GM06990 (cell line): ENCODE measurements at regions not wholly inside any gene's neighbourhood (a gene's known extent, or its start where the extent isn't known, plus 50 kb on each side); places are given as distances from the start of the nearest gene placed in this dataset.

Source experiments
- DNase-seq: peaks from one replicate; pipeline ENCODE4 v3.0.0-alpha.2; 2011; ENCODE audit not compliant: insufficient read length; ENCODE audit errors: extremely low read depth
- H3K27me3 ChIP-seq: replicated peaks from 2 replicates; pipeline ENCODE4 v1.6.0; 2011; ENCODE audit warnings: low read length; ENCODE audit not compliant: control insufficient read depth, insufficient read depth
- H3K36me3 ChIP-seq: 2 replicates; pipeline ENCODE4 v1.5.1; 2011; ENCODE audit warnings: low read length; ENCODE audit not compliant: control insufficient read depth, insufficient read depth
- H3K4me3 ChIP-seq: replicated peaks from 2 replicates; pipeline ENCODE4 v1.5.1; 2011; ENCODE audit warnings: low read depth, mild to moderate bottlenecking, control low read depth, low read length
- TF ChIP-seq, protein P1 (sequence below): IDR thresholded peaks from 2 replicates; pipeline ENCODE4 v1.5.1; 2011; ENCODE audit warnings: low read length, control low read depth, mild to moderate bottlenecking, inconsistent platforms; ENCODE audit not compliant: insufficient read depth, poor library complexity, severe bottlenecking

DNA sequence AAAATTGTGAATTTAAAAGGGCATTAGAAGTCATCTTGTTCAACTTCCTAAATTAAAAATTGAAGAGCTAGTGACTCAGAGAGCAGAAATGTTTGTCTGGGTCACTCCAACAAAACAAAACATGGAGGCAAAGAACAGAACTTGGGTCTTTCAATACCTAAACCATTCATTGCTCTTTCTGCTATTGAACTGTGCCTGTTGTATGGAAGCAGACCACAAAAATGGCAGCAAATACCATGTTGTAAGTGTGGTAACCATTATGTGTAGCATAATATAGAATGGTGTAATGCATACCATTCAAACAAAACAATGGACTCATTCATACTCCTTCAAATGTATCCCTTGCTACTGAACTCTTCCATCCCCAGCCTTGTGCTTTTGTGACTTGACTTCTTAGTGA, 360.2 kb upstream of the NRG3 start:
- Histone ChIP-seq H3K27me3 (no peaks in the 10 kb centered on the region), H3K36me3 (no peaks in the 10 kb centered on the region), H3K4me3 (no peak overlapping the region)
- no peak for DNase-seq
- TF ChIP-seq, protein P1, sequence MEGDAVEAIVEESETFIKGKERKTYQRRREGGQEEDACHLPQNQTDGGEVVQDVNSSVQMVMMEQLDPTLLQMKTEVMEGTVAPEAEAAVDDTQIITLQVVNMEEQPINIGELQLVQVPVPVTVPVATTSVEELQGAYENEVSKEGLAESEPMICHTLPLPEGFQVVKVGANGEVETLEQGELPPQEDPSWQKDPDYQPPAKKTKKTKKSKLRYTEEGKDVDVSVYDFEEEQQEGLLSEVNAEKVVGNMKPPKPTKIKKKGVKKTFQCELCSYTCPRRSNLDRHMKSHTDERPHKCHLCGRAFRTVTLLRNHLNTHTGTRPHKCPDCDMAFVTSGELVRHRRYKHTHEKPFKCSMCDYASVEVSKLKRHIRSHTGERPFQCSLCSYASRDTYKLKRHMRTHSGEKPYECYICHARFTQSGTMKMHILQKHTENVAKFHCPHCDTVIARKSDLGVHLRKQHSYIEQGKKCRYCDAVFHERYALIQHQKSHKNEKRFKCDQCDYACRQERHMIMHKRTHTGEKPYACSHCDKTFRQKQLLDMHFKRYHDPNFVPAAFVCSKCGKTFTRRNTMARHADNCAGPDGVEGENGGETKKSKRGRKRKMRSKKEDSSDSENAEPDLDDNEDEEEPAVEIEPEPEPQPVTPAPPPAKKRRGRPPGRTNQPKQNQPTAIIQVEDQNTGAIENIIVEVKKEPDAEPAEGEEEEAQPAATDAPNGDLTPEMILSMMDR, result no peak

DNA sequence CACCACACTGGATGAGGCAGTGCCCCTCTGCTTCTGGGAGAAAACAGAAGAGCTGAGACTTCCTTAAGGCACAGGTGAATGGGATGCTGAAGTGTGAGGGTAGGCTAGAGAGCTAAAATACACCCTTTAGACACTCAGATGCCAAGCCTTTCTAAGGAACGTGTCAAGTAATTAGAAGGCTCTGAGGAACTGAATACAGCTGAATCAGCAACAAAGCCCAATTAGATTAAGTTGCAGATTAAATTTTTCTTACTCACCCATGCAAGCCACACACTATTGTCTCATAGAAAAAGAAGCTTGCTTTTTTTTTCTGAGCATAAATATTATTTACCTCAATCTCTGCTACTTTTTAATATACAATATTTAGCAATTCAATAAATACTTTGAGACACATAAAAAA, 354.3 kb upstream of the NRG3 start:
- no peaks in the 10 kb centered on the region for H3K27me3 ChIP-seq
- H3K36me3 ChIP-seq, result no peaks in the 10 kb centered on the region
- no peak overlapping the region for H3K4me3 ChIP-seq
- TF ChIP-seq, protein P1, result no peak
- no peak for DNase-seq

- H3K36me3 ChIP-seq, result no peaks in the 10 kb centered on the region
- no peak for DNase-seq
- H3K4me3 ChIP-seq, result no peak overlapping the region
- no peaks in the 10 kb centered on the region for H3K27me3 ChIP-seq
- TF ChIP-seq, protein P1, result no peak
Measured at GRCh38 chr10:81524467-81524866, 350.5 kb upstream of the NRG3 start.

DNA sequence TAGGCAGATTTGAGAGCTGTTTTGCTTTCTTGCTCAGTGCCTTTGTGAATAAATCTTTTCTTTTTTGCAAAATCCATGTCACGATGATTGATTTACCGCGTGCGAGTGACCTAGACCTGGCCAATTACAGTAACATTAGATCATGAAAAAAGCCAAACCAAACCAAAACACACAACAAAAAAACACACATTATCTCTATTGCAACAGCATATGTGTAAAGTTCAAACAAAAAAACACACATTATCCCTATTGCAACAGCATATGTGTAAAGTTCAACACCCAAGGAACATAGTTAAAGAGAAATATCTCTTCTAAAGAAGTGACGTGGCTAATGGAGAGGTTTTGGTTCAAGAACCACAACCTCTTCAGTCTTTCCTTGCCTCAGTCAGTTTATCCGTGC, 342.6 kb upstream of the NRG3 start:
- Histone ChIP-seq H3K4me3 (no peak overlapping the region), H3K27me3 (no peaks in the 10 kb centered on the region), H3K36me3 (no peaks in the 10 kb centered on the region)
- TF ChIP-seq, protein P1, result no peak
- DNase-seq, result no peak

GRCh38 chr10:81534991-81535390, 340.0 kb upstream of the NRG3 start:
- no peaks in the 10 kb centered on the region for H3K36me3 ChIP-seq

DNA sequence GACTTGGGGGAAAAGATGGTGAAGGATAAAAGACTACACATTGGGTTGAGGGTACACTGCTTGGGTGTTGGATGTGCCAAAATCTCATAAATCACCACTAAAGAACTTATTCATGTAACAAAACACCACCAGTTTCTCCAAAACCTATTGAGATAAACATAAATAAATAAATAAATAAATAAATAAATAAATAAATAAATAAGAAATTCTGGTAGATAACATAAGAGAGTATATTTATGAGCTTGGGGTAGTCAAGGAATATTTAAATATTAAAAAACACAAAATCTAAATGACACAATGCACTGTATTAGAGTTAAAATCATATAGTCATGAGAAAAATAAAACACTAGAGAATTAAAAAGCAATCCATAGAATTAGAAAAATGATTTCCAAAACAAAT, 333.5 kb upstream of the NRG3 start:
- Histone ChIP-seq H3K36me3 (no peaks in the 10 kb centered on the region), H3K27me3 (no peaks in the 10 kb centered on the region), H3K4me3 (no peak overlapping the region)
- TF ChIP-seq, protein P1, result no peak
- DNase-seq, result no peak

More at GRCh38 chr10:81534991-81535390, 340.0 kb upstream of the NRG3 start:
- TF ChIP-seq, protein P1, result no peak
- Histone ChIP-seq H3K27me3 (no peaks in the 10 kb centered on the region), H3K4me3 (no peak overlapping the region)
- DNase-seq, result no peak
